ENCODE measurements at regions not wholly inside any gene's neighbourhood (a gene's known extent, or its start where the extent isn't known, plus 50 kb on each side); places are given as distances from the start of the nearest gene placed in this dataset.

- no peaks in the 10 kb centered on the region; the same call in 1 of the 2 replicates for H3K9me2 ChIP-seq (ENCODE audit: insufficient read depth)
- no peaks in the 10 kb centered on the region for H3K27me3 ChIP-seq (ENCODE audit: insufficient read depth)
- TF ChIP-seq REST (IDR thresholded peaks at IDR 0.05; ENCODE audit: unreplicated experiment) = no peak
- no peak for TF ChIP-seq ZNF331 (CRISPR knock-in tag; IDR thresholded peaks at IDR 0.05; ENCODE audit: low read depth)
- no peak for TF ChIP-seq ZNF114 (CRISPR knock-in tag; IDR thresholded peaks at IDR 0.05)
- TF ChIP-seq CREB1 (CRISPR knock-in tag; IDR thresholded peaks at IDR 0.05; ENCODE audit: low read depth) = no peak
- no peak for TF ChIP-seq ETS1 (IDR thresholded peaks at IDR 0.05)
- TF ChIP-seq EZH2 (IDR thresholded peaks at IDR 0.05; ENCODE audit: low read depth, unreplicated experiment) = no peak
- no peak for TF ChIP-seq STAT1 (IDR thresholded peaks at IDR 0.05; ENCODE audit: unreplicated experiment)
- TF ChIP-seq ZNF462 (CRISPR knock-in tag; IDR thresholded peaks at IDR 0.05) = no peak
- H3F3A ChIP-seq (replicated peaks; ENCODE audit: low read depth) = no peaks in the 10 kb centered on the region
- peaks cover 5% of the 10 kb centered on the region; the same call in 2 of the 3 replicates for H3K9me3 Mint-ChIP-seq
- no peaks in the 10 kb centered on the region for H4K20me1 ChIP-seq (replicated peaks; ENCODE audit: insufficient read depth)
- H3K36me3 ChIP-seq (ENCODE audit: insufficient read depth) = no peaks in the 10 kb centered on the region
- H3K4me3 ChIP-seq = no peak overlapping the region
- H3K36me3 Mint-ChIP-seq (ENCODE audit: low read depth) = peaks cover 5% of the 10 kb centered on the region; the same call in 1 of the 3 replicates
- H2AFZ ChIP-seq = no peak overlapping the region
- ATAC-seq (no peak), DNase-seq (ENCODE audit: low spot score) (no peak)
- no peaks in the 10 kb centered on the region for H3K79me2 ChIP-seq (replicated peaks; ENCODE audit: insufficient read depth)
- H3K4me1 Mint-ChIP-seq = no peaks in the 10 kb centered on the region
- peaks cover 3% of the 10 kb centered on the region; the same call in 1 of the 2 replicates for H3K4me1 ChIP-seq (ENCODE audit: insufficient read depth)
- H3K27ac ChIP-seq (ENCODE audit: low read depth) = no peak overlapping the region
- H3K27ac Mint-ChIP-seq = no peak overlapping the region
- H3K4me3 Mint-ChIP-seq = no peak overlapping the region
- H3K27me3 Mint-ChIP-seq (ENCODE audit: insufficient read depth, low read depth, poor library complexity) = peaks cover 3% of the 10 kb centered on the region
- no peak overlapping the region for H3K4me2 ChIP-seq
These were observed 213.3 kb downstream of the C1orf94 start for GRCh38 chr1:34389974-34390373.

All from GM23338 (cell line).